ENCODE measurements at regions not wholly inside any gene's neighbourhood (a gene's known extent, or its start where the extent isn't known, plus 50 kb on each side); places are given as distances from the start of the nearest gene placed in this dataset.

DNA sequence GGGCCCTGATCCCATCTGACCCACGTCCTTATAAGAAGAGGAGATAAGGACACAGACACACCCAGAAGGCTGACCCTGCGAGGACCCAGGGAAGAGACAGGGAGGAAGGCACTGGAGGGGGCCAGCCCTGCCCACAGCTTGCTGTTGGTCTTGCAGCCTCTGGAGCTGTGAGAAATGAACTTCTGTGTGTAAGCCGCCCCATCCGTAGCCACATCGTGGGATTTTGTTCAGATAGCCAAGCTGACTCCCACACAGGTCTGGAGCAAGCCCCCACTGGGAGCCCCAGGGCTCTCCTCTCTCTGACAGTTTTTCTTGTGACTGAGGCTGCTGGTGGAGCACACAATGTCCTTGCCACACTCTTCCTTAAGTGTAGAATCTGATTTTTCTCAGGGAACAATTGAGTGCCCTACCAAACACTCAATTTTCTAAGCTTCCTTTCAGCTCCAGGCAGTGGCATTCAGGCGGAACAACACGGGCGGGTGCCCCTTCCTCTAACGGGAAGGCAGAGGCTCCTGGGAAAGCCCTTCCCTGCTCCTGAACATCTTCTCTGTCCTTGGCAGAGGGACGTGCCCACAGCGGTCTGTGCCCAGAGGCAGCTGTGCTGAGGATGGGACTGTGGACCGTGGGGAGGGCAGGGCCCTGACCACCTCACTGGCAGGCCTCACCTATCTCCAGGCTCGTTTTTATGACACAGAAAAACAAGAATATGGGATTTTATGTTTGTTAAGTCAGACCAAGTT, 160.6 kb upstream of the SHH start:
- TF ChIP-seq, protein P1, sequence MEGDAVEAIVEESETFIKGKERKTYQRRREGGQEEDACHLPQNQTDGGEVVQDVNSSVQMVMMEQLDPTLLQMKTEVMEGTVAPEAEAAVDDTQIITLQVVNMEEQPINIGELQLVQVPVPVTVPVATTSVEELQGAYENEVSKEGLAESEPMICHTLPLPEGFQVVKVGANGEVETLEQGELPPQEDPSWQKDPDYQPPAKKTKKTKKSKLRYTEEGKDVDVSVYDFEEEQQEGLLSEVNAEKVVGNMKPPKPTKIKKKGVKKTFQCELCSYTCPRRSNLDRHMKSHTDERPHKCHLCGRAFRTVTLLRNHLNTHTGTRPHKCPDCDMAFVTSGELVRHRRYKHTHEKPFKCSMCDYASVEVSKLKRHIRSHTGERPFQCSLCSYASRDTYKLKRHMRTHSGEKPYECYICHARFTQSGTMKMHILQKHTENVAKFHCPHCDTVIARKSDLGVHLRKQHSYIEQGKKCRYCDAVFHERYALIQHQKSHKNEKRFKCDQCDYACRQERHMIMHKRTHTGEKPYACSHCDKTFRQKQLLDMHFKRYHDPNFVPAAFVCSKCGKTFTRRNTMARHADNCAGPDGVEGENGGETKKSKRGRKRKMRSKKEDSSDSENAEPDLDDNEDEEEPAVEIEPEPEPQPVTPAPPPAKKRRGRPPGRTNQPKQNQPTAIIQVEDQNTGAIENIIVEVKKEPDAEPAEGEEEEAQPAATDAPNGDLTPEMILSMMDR (conservative IDR thresholded peaks at IDR 0.05; ENCODE audit: low read depth, low read length) = no peak
- TF ChIP-seq EZH2 (IDR thresholded peaks at IDR 0.05; ENCODE audit: borderline replicate concordance, low read depth, low read length, poor library complexity, severe bottlenecking) = no peak
